Esophagus muscularis mucosa (tissue), 4 donors: ENCODE measurements at regions not wholly inside any gene's neighbourhood (a gene's known extent, or its start where the extent isn't known, plus 50 kb on each side); places are given as distances from the start of the nearest gene placed in this dataset.

ENCODE experiments used
- EP300 ChIP-seq: sonication (generic); formaldehyde crosslinking; IDR thresholded peaks from one replicate; pipeline ENCODE4 v1.6.1; 2017; ENCODE audit warnings: antibody characterized with exemption
- POLR2A ChIP-seq: fragments of 450-650 bp; IDR thresholded peaks from one replicate; pipeline ENCODE4 v1.6.1; 2017; ENCODE audit warnings: antibody characterized with exemption, moderate library complexity, mild to moderate bottlenecking, low read depth
- POLR2AphosphoS5 ChIP-seq, 2 donors: sonication (generic); formaldehyde crosslinking; IDR thresholded peaks; one replicate each; pipeline ENCODE4 v1.6.1; 2017; ENCODE audit warnings: antibody characterized with exemption in 2 of 2
- TF ChIP-seq, protein P1 (sequence below), 3 experiments: fragments of 200-600 bp in 2 of 3; fragments of 450-650 bp in 1 of 3; sonication (generic) in 2 of 3; IDR thresholded peaks; one replicate each; pipeline ENCODE4 v1.5.1; 2017 to 2019; ENCODE audit warnings: antibody characterized with exemption in 3 of 3, mild to moderate bottlenecking in 2 of 3, moderate library complexity in 1 of 3

DNA sequence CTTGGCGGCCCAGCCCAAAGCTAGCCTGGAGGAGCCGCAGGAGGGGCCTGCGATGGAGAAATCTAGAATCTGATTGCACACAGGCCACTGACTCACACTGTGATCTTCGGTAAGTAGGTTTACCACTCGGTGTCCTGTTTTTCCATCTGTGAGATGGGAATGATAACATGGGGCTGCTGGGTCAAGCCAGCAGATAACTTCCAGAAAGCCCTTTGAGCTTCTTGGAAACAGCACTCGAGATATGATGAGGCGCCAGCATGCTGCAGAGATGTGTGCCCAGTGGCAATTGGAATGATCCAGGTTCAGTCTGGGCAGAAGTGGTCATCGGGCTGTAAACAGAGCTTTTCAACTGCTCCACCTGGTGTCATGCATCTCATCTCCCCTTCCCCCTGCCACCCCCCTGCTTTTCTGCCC lies 771.3 kb upstream of the TBX3 start:
- TF ChIP-seq, protein P1, sequence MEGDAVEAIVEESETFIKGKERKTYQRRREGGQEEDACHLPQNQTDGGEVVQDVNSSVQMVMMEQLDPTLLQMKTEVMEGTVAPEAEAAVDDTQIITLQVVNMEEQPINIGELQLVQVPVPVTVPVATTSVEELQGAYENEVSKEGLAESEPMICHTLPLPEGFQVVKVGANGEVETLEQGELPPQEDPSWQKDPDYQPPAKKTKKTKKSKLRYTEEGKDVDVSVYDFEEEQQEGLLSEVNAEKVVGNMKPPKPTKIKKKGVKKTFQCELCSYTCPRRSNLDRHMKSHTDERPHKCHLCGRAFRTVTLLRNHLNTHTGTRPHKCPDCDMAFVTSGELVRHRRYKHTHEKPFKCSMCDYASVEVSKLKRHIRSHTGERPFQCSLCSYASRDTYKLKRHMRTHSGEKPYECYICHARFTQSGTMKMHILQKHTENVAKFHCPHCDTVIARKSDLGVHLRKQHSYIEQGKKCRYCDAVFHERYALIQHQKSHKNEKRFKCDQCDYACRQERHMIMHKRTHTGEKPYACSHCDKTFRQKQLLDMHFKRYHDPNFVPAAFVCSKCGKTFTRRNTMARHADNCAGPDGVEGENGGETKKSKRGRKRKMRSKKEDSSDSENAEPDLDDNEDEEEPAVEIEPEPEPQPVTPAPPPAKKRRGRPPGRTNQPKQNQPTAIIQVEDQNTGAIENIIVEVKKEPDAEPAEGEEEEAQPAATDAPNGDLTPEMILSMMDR (IDR thresholded peaks at IDR 0.05): no peak
- TF ChIP-seq POLR2A (no peak), POLR2AphosphoS5 (IDR thresholded peaks at IDR 0.05) (no peak), EP300 (no peak)
